Prostate gland (tissue), 1 donor: ENCODE measurements at regions not wholly inside any gene's neighbourhood (a gene's known extent, or its start where the extent isn't known, plus 50 kb on each side); places are given as distances from the start of the nearest gene placed in this dataset.

Experiments used
- POLR2A ChIP-seq: fragments of 450-650 bp; IDR thresholded peaks from one replicate; pipeline ENCODE4 v1.6.1; 2016; ENCODE audit warnings: antibody characterized with exemption, mild to moderate bottlenecking
- POLR2AphosphoS5 ChIP-seq: sonication (generic); formaldehyde crosslinking; IDR thresholded peaks from one replicate; pipeline ENCODE4 v1.6.1; 2017; ENCODE audit warnings: antibody characterized with exemption

- TF ChIP-seq POLR2AphosphoS5 (no peak), POLR2A (no peak)
Observed at GRCh38 chr9:73839471-73839870, 657.7 kb upstream of the RORB start.
